HG02623 (cell line): ENCODE measurements at regions not wholly inside any gene's neighbourhood (a gene's known extent, or its start where the extent isn't known, plus 50 kb on each side); places are given as distances from the start of the nearest gene placed in this dataset.
"Not testable (repeated sequence)": the region's sequence is repeated elsewhere in the genome, so short reads cannot be mapped to it uniquely, and the experiment has no call there.

Experiments used
- ATAC-seq: cut with Tn5 transposase; IDR thresholded peaks from one replicate; pipeline ENCODE4 v1.9.1; 2021; ENCODE audit warnings: moderate library complexity; ENCODE audit not compliant: unreplicated experiment

DNA sequence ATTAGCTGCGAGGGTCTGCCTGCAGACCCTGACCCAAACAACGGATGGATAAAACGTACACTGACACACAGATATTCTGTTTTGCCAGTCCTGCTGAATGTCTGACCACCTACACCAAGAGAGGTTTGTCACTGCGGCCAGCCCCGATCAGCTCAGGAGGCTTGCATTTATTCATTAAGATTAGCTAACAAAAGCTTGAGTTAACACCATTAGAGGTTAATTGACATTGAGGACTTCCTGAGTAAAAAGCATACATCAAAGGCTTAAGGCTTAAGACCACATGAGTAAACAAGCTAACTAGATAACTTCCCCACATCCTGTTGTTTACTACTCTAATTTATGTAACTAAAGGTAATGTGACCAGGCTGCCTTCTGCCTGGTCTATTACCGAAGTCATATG, 198.1 kb upstream of the TRPC7 start:
- ATAC-seq = no peak

DNA sequence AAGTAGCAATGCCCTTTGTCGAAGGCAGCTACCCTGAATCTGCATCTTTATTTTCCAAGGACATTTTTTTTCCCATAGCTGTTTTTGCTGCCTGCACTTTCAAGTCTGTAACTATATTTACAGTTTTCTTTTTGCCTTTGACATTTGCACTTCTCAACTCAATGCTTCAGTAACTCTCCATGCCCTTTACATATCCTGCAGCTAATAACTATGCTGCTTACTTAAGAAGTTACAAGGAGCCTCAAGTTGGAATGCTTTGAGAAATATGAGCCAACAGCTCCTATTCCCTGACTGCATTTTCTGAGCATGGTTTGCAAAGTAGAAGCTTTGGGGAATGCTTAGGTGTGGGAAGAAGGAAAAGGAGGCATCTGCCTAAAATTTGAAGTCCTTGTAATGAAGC, 194.8 kb upstream of the TRPC7 start:
- ATAC-seq = no peak

DNA sequence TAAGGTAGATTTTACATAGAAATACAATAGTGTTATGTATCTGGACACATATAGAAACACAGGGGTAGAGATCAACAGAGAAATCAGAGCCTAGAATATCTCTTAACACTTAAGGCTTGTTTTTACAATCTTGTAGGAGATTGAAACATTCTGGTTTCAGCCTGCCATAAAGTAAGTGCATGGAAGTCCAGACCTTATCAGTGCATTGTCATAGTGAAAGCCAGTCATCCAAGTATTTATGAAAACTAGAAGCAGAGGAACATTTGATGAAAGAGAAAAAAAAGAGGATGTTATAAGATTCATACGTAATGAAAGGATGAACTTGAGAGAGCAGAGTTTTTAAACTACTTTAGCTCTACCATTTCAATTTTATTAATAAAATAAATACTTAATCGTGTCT, 194.3 kb upstream of the TRPC7 start:
- no peak for ATAC-seq

DNA sequence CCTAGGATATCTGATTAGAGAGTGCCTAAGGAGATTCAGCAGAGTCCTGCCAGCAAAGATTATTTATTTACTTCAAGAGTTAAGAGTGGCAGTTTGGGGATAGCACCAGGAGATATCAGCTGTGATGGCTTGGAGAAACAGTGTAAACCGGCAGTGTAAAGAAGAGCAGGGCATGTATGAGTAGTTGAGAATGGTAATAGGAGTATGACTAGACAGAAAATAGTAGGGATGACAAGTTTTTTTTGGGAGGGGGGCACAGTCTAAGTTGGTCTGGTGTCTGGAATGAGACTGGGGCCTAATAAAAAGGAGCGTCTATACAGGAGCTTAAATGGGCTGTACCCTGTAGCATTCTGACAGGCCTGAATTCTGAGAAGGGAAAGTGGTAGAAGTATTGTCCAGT, 181.8 kb upstream of the TRPC7 start:
- not testable (repeated sequence) for ATAC-seq

DNA sequence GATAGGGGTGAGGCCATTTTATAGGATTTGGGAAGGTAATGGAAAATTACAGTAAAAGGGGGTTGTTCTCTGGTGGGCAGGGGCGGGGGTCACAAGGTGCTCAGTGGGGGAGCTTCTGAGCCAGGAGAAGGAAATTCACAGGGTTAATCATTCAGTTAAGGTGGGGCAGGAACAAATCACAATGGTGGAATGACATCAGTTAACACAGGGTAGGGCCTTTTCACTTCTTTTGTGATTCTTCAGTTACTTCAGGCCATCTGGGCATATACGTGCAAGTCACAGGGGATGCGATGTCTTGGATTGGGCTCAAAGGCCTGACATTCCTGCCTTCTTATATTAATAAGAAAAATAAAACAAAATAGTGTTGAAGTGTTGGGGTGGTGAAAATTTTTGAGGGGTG, 181.1 kb upstream of the TRPC7 start:
- not testable (repeated sequence) for ATAC-seq

DNA sequence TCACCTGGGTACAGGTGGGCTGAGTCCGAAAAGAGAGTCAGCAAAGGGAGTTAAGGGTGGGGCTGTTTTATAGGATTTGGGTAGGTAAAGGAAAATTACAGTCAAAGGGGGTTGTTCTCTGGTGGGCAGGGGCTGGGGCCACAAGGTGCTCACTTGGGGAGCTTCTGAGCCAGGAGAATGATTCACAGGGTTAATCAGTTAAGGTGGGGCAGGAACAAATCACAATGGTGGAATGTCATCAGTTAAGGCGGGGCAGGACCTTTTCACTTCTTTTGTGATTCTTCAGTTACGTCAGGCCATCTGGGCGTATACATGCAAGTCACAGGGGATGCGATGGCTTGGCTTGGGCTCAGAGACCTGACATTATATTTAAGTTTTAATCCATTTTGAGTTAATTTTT, 179.7 kb upstream of the TRPC7 start:
- ATAC-seq = not testable (repeated sequence)

DNA sequence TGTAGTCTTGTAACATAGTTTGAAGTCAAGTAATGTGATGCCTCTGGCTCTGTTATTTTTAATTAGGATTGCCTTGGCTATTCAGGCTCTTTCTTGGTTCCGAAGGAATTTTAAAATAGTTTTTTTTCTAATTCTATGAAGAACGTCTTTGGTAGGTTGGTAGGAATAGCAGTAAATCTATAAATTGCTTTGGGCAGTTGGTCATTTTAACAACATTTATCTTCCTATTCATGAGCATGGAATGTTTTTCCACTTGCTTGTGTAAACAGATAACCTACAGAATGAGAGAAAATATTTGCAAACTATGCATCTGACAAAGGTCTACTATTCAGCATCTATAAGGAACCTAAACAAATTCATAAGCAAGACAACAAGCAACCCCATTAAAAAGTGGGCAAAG, 173.2 kb upstream of the TRPC7 start:
- ATAC-seq = no peak

DNA sequence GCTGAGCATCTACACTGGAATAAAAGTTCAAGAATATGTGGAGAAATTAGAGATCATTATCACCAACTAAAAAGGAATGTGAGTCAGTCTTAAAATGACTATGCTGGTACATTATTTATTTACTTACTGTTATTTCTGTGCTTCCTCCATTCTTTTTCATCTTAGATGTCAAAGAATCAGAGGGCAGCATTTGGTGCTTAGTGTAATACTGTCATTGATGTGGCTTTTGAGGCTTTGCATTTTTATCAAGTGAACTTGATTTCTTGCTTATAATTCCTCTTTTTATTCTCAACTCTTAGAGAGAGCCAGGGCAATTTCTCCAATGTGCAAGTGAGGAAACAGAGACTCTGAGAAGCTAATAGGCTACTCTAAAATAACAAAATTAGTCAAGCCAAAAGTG, 163.7 kb upstream of the TRPC7 start:
- ATAC-seq = no peak

DNA sequence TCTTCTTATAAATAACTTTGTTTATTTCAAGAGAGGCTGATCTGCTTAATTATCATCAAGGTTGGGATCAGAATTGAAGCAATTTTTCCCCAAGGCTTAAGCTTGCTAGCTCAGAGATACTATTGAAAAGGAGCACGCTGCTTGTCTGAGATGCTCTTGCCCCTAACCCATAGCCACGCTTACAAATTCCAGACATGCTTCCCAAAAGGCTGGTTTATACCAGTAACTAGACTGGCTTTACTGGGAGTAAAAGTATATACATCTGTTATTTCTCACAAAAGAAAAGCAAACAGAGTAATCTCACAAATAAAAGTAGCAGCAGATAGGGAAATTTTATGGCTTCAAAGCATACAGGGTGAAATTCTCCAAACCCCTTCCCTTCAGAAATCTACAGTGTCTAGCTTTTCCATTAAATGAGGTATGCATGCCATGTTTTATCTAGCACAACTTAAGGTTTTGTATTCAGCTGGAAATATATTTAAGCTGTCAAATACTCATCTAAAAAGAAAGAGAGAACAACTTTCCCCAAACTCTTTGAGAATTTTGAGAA, 163.2 kb upstream of the TRPC7 start:
- ATAC-seq = no peak

DNA sequence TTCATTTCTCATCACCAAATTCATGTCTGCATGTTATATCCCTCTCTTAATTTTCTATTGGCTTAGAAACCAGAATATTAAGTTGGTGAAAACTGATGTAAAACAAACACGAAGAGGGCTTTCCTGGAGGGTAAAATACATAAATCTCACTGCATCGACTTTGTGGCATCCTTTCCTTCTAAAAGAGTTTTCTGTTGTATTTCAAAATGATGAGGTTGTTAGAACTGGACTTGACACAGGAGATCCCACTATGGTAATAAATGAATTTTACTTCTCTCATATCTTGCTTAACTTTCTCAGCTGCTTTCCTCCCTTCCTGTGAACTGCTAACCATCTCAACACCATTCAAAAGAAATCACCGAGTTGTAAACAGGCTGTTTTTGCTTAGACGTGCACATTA, 162.0 kb upstream of the TRPC7 start:
- no peak for ATAC-seq

DNA sequence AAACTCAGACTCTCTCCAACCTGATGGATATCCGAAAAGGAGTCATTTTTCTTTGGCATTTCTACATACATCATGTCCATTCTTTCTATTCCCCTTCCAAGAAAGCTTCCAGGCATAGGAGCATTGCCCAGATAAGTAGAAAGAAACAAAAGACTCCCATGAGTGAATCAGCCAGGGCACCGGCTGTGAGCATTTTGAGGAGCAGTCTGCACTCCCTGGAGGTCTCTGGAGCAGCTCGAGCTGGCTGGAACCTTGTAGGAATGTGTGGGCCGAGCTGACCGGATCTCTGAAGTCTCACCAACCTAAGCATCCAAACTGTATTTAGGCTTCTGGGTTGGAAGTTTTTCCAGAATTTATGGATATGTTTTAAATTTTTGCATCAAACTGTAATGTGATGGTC, 161.4 kb upstream of the TRPC7 start:
- no peak for ATAC-seq

DNA sequence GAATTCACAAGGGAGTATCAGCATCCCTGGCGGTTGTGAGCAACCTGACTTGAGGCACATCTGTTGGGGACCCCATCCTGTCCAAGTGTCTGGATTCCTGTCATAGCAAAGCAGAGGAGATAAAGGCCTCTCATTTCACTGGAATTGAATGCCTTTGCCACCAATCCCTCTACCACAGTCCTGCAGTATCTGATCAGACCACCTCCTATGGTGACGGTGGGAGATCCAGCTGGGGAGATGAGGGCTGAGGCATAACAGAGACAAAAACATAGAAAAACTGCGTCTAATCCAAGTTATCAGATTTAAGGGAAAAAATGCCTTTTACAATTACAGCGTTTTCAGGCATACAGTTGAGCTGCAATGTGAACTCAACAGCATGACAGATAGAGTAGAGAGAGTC, 160.7 kb upstream of the TRPC7 start:
- ATAC-seq = no peak

DNA sequence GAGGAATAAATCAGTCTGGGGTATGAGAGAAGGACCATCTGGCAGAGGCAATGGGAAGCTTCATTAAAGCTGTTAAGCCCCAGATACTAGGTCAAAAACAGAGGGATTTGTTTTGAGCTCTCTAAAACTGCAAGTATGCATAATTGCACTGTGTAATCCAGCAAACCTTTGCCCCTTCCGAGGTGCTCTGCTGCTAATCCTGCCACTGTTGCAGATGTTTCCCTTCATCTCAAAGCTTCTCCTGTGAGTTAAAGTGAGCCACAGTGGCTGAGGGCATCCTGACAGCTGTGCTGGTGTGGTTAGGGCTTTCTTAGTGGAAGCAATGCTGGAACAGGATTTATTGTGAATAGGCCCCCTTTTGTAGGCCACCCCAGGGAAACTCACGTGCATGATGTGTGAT, 160.3 kb upstream of the TRPC7 start:
- no peak for ATAC-seq

DNA sequence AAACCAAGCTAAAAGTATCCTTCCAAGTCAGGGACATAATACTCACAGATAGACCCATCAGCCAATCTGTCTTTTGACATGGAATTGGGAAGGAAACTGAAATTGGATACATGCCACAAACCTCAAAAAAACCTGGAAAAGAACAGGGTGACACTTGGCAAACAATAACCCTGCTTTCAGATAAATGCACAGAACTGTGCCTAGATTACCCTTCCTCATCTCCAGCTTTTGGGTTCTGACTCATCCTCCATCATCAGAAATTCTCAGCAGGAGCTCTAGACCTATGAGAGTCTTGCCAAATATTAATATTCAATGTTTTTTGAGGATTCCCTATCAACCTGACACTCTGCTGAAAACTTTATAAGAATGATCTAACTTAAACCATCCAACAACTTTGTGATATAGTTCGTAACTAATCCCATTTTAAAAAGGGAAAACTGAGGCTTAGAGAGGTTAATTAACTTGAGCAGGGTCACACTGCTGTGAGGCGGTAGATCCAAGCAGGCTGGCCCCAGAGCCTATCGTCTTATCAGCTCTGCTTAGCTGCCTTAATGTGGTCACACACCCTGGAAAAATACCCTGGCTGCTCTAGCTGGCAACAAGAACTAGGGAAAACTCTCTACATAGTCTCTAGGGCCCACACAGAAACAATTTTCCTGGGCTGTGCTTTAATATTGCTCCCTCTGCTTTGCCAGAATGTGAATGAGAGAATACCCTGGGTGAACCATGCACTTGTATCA, 157.0 kb upstream of the TRPC7 start:
- no peak for ATAC-seq

DNA sequence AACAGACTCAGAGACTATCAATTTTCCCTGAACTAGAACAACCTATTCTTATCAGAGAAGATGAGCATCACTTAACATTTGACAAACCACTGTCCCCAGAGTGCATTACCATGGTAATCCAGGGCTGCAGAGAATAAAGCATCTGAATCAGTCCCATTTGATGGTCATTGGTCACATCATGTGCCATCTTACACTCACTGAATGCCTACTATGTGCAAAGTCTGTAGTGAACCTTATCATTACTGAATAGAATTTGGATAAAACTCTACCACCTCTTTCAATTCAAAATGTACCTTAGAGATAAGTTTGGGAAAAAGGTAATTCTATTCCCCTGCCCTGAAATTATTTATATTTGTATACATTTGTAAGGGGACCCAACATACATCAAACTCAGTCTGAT, 156.4 kb upstream of the TRPC7 start:
- no peak for ATAC-seq

DNA sequence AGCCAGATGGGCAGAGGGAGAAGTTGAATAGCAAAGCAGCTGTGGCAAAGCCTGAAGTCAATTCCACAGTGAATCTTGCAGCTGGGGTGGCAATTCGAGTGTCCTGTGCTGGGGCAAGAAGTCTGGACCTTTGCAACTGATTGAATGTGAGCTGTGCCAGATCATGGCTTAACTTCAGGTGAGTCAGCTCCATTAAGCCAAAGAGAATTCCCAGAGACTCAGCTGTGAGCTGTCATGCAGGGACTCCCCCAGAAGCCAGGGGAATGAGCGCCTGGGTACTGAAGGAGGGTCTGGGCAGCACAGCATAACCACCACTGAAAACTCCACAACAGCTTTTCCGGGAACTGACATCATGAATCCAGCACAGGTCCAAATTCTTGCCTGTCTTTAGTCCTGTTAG, 153.5 kb upstream of the TRPC7 start:
- ATAC-seq = no peak

DNA sequence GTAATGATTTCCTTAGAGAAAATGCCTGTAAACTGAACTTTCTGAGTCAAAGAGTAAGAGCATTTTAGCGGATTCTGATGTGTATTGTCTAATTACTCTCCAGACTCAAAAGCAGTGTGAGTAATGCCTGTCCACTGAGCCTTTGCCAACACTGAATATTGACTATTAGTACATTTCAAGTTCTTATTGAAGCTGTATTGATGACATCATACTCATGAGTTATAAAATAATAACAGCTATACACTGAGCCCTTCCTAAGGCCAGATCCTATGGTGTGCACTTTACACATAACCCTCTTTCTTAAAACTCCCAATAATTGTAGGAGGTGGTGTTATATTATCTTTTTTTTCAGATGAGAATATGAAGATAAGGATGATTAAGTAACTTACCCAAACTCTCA, 152.8 kb upstream of the TRPC7 start:
- no peak for ATAC-seq

DNA sequence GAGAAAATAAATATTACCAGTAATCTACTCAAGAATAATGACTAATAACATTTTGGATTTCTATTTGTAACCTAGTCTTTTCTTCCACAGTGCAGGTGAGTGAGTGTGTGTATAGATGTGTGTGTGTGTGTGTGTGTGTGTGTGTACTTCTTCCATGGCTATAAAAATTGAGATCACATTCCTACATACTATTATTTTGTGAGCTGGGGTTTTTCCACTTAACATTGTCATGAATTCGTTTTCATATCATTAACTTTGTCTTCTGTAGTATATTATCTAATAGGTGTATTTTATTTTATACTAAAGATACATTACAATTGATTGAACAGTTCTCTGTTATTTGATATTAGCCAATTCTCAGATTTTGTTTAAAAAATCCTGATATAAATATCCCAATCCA, 152.4 kb upstream of the TRPC7 start:
- no peak for ATAC-seq

DNA sequence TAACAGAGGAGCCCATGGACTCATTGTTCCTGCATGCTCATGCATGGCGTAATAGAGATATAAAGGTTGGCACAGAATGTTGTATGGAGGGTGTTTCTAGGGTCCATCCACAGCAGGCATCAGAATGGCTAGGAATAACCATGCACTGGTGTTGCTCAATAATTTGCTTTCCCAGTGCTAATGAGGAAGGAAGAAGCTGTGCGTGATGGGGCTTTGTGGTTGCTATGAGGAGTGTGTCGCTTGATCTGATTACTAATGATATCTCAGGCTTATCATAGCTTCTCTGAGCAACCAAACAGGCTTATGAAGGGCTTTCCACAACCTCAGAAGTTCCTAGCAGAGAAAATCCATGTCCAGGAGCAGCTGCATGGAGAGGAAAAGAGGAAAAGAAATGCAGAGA, 151.3 kb upstream of the TRPC7 start:
- ATAC-seq = no peak

DNA sequence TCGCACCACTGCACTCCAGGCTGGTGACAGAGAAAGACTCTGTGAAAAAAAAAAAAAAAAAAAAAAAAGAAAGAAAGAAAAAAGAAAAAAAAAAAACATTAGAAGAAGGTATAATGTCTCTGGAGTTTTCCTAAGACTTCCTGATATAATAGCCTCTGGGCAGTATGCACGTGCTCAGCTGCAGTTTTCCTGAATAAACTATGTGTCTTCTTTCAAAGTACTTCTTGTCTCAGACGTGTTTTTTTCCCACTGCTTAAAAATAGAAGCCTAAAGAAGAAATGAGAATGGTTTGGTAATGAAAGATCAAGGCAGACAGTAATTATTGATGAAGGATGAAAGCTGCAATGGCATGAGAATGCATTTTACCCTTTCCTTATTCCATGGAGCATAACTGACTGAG, 148.1 kb upstream of the TRPC7 start:
- ATAC-seq = no peak

DNA sequence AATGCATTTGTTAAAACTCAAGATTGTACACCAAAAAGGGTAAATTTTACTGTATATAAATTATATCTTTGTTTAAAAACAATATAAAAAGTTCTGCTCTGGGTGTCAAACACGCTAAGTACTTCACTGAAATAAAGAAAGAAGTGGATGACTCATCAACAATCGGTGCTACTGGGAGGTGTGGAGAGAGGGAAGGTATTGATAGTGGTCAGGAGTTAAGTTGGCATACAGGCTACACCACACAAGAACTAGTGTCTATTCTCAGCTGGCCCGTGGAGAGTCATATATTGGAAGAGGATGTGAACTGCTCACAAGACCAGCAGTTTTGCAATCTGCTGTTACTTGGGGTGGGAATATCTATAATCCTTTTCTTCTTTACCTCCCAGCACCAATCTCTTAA, 145.7 kb upstream of the TRPC7 start:
- no peak for ATAC-seq

DNA sequence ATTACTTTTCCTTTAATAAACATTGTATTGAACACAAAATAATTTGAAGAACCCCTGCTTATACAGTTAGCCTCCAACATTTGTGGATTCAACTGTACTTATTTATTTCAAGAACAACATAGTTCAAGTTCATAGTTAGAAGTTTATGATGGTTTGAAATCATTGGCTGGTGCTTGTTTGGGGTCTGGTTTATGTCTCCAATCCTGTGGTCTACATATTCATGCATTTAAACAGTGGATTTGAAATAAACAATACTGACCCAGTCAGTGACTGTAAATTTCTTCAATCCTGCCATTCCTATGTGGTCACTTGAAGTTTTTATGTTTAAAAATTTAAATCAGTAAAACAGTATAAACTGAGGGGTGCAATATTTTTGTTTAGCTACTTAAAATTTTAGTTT, 145.1 kb upstream of the TRPC7 start:
- ATAC-seq = no peak

DNA sequence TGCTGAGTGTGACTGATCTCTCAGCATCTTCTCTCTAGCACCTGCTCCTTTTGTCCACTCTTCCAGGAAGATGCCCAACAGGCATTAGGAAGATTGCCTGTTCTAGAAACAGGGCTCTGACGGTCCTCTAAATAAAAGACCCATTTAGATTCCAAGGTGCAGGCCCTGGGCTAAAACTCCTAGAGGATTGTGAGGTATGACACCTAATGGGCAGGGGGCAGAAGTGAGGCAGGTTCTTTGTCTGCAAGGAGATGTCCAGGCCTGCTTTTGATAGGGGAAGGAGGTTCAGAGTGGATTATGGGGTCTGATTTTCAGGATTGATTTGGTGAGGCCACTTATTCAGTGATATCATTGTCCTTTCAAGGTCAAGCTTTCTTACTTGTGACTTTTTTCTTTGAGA, 140.8 kb upstream of the TRPC7 start:
- no peak for ATAC-seq
